OCI-LY1 (cell line): ENCODE measurements at regions not wholly inside any gene's neighbourhood (a gene's known extent, or its start where the extent isn't known, plus 50 kb on each side); places are given as distances from the start of the nearest gene placed in this dataset.
"Not testable (repeated sequence)": the region's sequence is repeated elsewhere in the genome, so short reads cannot be mapped to it uniquely, and the experiment has no call there.

Experiments used
- EZH2 ChIP-seq: fragments of 200-600 bp; sonication (generic), shearing (Covaris generic); IDR thresholded peaks from 2 replicates; pipeline ENCODE4 v1.8.0; 2017; ENCODE audit warnings: borderline replicate concordance, mixed run types, mild to moderate bottlenecking, antibody characterized with exemption, low read length, moderate library complexity, mixed read lengths
- TF ChIP-seq, protein P1 (sequence below): fragments of 200-600 bp; sonication (generic), shearing (Covaris generic); IDR thresholded peaks from 2 replicates; pipeline ENCODE4 v1.5.1; 2017; ENCODE audit warnings: mild to moderate bottlenecking, antibody characterized with exemption, low read length, moderate library complexity, mixed read lengths

- TF ChIP-seq, protein P1, sequence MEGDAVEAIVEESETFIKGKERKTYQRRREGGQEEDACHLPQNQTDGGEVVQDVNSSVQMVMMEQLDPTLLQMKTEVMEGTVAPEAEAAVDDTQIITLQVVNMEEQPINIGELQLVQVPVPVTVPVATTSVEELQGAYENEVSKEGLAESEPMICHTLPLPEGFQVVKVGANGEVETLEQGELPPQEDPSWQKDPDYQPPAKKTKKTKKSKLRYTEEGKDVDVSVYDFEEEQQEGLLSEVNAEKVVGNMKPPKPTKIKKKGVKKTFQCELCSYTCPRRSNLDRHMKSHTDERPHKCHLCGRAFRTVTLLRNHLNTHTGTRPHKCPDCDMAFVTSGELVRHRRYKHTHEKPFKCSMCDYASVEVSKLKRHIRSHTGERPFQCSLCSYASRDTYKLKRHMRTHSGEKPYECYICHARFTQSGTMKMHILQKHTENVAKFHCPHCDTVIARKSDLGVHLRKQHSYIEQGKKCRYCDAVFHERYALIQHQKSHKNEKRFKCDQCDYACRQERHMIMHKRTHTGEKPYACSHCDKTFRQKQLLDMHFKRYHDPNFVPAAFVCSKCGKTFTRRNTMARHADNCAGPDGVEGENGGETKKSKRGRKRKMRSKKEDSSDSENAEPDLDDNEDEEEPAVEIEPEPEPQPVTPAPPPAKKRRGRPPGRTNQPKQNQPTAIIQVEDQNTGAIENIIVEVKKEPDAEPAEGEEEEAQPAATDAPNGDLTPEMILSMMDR: not testable (repeated sequence)
- not testable (repeated sequence) for TF ChIP-seq EZH2
Observed at GRCh38 chr17:20651736-20652135, 72.2 kb downstream of the CDRT15L2 start.
